Stimulated activated naive B cell treated with anti-CD40 and anti-IgM and Interleukin-4, amounts not matched to agents 10 μg/mL and 1 μg/mL and 100 μg/mL, for 72 hours (primary cell): ENCODE measurements at regions not wholly inside any gene's neighbourhood (a gene's known extent, or its start where the extent isn't known, plus 50 kb on each side); places are given as distances from the start of the nearest gene placed in this dataset.

ENCODE experiments used
- ATAC-seq, 2 donors: fragments of 150-1000 bp; cut with Tn5 transposase; replicated peaks; 2 replicates each; pipeline ENCODE4 v1.10.0; 2021; ENCODE audit warnings: moderate library complexity in 1 of 2
- DNase-seq: peaks from one replicate; pipeline ENCODE4 v3.0.0; 2021
- H3K27ac Mint-ChIP-seq: one replicate; pipeline ENCODE4 v1.8.0; 2022; ENCODE audit warnings: mild to moderate bottlenecking, mixed read lengths
- H3K27me3 Mint-ChIP-seq, 2 donors: one replicate each; pipeline ENCODE4 v1.8.0; 2022; ENCODE audit warnings: mixed read lengths in 2 of 2
- H3K36me3 Mint-ChIP-seq, 2 donors: one replicate each; pipeline ENCODE4 v1.8.0; 2022; ENCODE audit warnings: mixed read lengths in 2 of 2, mild to moderate bottlenecking in 1 of 2
- H3K4me1 Mint-ChIP-seq, 2 donors: one replicate each; pipeline ENCODE4 v1.8.0; 2022; ENCODE audit warnings: mixed read lengths in 2 of 2, mild to moderate bottlenecking in 1 of 2
- H3K4me3 Mint-ChIP-seq, 2 donors: one replicate each; pipeline ENCODE4 v1.8.0; 2022; ENCODE audit warnings: mild to moderate bottlenecking in 2 of 2, mixed read lengths in 2 of 2, moderate library complexity in 1 of 2
- H3K9me3 Mint-ChIP-seq, 2 donors: one replicate each; pipeline ENCODE4 v1.8.0; 2022; ENCODE audit warnings: mixed read lengths in 2 of 2, mild to moderate bottlenecking in 1 of 2

DNA sequence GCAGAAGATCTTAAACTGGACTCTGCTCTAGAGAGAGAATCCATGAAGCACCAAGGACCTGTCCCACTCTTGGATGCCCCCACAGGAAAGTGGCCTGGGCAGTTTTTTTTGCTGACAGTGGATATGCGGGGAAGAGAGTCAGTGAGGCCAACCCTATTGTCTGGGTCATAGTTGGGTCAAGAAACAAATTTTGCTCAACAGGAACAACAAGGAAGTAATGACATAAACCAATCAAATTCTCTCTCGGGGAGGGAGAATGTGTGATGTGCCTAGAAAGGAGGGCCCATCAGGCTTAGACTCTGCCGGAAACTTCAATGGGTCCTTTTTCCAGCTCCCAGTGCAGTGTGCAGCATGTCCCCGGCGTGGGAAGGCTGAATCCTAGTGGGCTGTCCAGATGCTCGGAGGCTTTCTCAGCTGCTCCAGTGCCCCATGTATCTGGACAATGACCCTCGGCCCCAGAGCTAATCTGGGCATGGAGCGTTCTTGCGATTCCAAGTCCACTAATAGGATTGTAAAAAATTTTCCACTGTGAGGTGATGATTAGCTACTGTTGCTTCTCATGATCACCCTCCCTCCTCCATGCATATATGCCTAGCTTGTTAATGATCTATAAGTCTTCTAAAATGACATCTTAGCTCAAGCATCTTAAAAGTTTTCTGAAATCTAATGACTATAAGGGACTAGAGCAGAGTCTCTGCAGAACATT, 101.0 kb downstream of the SNX19 start:
- peaks cover 9 to 25% of the 10 kb centered on the region in 2 donors for H3K27me3 Mint-ChIP-seq
- H3K27ac Mint-ChIP-seq: no peak overlapping the region
- ATAC-seq: no peak
- H3K4me3 Mint-ChIP-seq: no peak overlapping the region
- H3K36me3 Mint-ChIP-seq: no peaks in the 10 kb centered on the region
- no peaks in the 10 kb centered on the region for H3K4me1 Mint-ChIP-seq
- no peaks in the 10 kb centered on the region for H3K9me3 Mint-ChIP-seq
- no peak for DNase-seq

DNA sequence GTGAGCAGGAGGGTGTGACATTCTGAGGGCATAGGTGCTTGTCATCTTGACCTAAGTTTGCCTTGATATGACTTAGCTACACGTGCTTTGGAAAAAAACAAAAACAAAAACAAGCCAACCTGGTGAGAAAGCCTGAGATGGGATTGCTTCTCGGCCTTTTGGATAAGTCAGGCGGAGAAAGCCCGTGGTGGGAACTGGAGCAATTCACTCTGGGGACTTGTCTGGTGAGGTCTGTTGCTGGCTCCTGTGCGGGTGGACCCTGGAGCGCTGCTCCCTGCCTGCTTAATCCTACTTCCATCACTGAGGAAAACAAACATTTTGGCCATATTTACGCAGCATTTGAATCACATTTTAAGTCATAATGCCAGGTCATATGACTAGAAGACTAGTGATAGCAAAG, 100.3 kb downstream of the SNX19 start:
- Mint-ChIP-seq H3K27me3 (peaks cover 11 to 24% of the 10 kb centered on the region in 2 donors), H3K9me3 (no peaks in the 10 kb centered on the region), H3K36me3 (no peaks in the 10 kb centered on the region), H3K4me3 (no peak overlapping the region), H3K4me1 (no peaks in the 10 kb centered on the region), H3K27ac (no peak overlapping the region)
- DNase-seq (no peak), ATAC-seq (no peak)

DNA sequence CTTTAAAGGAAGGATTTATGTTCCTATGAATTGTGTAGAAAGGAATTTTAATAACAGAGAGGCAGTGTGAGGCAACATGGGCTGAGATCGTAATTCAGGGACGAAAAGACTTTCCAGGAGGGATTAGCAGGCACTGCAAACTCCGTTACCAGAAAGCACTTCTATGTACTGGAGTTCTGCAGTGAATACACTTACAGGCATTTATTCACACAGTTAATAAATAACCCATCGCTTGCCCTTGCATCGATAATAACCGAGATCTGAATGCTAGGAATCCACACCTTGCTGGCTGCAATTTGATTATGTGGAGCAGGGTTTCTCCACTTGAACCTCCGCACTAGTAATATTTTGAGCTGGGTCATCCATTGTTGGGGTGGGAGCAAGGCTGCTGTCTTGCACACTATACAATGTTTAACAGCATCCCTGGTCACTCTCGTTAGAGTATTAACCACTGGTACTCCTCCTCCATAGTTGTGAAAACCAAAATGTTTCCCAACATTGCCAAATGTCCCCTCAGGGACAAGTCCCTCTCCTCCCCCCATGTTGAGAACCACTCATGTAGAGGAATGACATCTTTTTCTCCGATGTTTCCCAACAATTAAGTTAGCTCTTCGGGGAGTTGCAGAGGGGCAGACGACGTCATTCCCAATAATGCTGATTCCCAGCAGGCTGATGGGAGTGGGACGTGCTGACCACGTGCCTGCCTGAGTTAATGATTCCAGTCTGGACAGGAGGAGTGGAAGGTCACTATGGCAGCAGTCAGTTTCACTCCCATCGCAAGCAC, 99.5 kb downstream of the SNX19 start:
- peaks cover 11 to 21% of the 10 kb centered on the region in 2 donors for H3K27me3 Mint-ChIP-seq
- no peaks in the 10 kb centered on the region for H3K9me3 Mint-ChIP-seq
- no peak for DNase-seq

DNA sequence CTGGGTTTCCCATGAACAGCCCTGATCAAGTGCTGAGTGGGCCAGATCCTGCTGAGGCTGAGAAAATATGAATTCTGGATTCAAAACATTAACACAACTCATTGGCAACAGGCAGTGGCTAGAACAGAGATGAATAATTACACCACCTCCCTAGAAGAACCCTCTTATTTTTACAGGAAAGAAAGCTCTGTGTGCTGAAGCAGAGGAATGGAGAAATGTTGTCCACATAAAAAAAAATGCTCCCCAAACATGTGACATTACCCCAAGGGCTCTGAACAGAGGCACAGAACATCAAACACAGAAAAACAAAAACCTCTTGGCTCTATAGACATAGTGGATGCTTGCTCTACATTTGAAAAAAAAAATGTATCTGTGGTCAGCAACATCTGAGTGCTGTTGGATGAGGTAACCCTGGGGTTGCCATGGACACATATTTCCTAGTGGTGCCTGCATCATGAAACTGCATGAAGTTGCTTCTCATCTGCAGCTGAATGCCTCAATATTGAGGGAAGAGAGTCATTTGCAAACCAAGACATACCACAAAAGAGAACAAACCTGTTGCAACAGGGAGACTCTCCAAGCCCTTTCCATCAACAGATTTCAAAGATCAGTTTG, 98.8 kb downstream of the SNX19 start:
- H3K27me3 Mint-ChIP-seq: peaks cover 7 to 20% of the 10 kb centered on the region in 2 donors
- no peaks in the 10 kb centered on the region for H3K4me1 Mint-ChIP-seq
- ATAC-seq: no peak

More for the DNA sequence above, 99.5 kb downstream of the SNX19 start:
- H3K36me3 Mint-ChIP-seq: no peaks in the 10 kb centered on the region
- H3K4me1 Mint-ChIP-seq: no peaks in the 10 kb centered on the region
- no peak overlapping the region for H3K27ac Mint-ChIP-seq
- no peak overlapping the region for H3K4me3 Mint-ChIP-seq
- ATAC-seq: no peak

DNA sequence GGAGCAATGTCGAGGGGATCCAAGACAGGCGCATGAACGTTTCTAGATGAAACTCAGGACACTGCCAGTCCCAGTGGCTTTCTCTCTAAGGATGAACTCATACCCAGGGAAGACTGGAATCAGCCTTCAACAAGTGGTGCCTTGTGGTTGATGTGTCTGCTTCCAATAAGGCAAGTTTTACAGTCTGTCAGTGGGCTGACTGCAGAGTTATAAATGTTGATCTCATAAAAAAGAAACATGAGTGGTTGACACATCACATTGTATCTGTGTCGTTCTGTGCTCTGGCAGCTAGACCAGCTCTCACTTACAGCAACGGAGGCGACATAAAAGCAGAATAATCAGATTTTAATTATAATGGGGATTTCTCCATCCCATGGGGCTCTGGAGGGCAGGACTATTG, 96.7 kb downstream of the SNX19 start:
- peaks cover 7 to 17% of the 10 kb centered on the region in 2 donors for H3K27me3 Mint-ChIP-seq
- ATAC-seq (no peak), DNase-seq (no peak)
- H3K27ac Mint-ChIP-seq: no peak overlapping the region
- H3K4me3 Mint-ChIP-seq: no peak overlapping the region
- no peaks in the 10 kb centered on the region for H3K36me3 Mint-ChIP-seq
- H3K4me1 Mint-ChIP-seq: no peaks in the 10 kb centered on the region
- H3K9me3 Mint-ChIP-seq: no peaks in the 10 kb centered on the region

More for the DNA sequence above, 98.8 kb downstream of the SNX19 start:
- DNase-seq: no peak
- Mint-ChIP-seq H3K27ac (no peak overlapping the region), H3K4me3 (no peak overlapping the region), H3K9me3 (no peaks in the 10 kb centered on the region), H3K36me3 (no peaks in the 10 kb centered on the region)
